ENCODE measurements at regions not wholly inside any gene's neighbourhood (a gene's known extent, or its start where the extent isn't known, plus 50 kb on each side); places are given as distances from the start of the nearest gene placed in this dataset.
A peak's percentile ranks its signal among the peaks of the same experiment; 100 is the strongest.
"Not testable (repeated sequence)": the region's sequence is repeated elsewhere in the genome, so short reads cannot be mapped to it uniquely, and the experiment has no call there.

DNA sequence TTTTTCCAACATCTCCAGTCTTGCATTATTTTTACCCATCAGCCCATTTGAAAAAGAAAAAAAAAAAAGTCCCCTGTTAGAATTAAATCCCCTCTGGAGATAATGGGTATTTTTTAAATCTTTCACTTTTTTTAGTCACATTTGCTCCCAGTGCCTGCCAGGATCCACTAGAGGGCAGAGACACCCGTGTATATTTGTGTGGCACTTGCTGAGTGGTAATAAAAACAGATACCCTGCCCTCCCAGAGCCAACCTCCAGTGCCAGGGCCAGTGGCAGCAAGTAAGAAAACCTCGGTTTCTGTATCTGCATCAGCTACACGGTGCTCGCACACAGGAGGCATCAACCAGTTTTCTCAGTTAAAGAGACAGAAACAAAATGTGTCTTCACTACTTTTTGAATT, 135.1 kb upstream of the DUSP22 start:
- not testable (repeated sequence) for DNase-seq; H3K27ac Mint-ChIP-seq; H3K4me3 Mint-ChIP-seq; H3T11ph ChIP-seq (ENCODE audit: low read length); H4K91ac ChIP-seq (ENCODE audit: insufficient read length, low read depth, low read length); H2AFZ ChIP-seq (ENCODE audit: low read length); H2BK5ac ChIP-seq (ENCODE audit: insufficient read length, low read length); H3K4me2 ChIP-seq (ENCODE audit: insufficient read depth, insufficient read length, low read length); H3K14ac ChIP-seq (ENCODE audit: insufficient read depth, low read length); H3K79me2 ChIP-seq (ENCODE audit: insufficient read depth, low read length); H3K56ac ChIP-seq (ENCODE audit: insufficient read length, low read depth, low read length); H3K23ac ChIP-seq (ENCODE audit: insufficient read length, low read depth, low read length); H2BK120ac ChIP-seq (ENCODE audit: low read depth, low read length, poor library complexity, severe bottlenecking); H3K27ac ChIP-seq (ENCODE audit: insufficient read length, low read depth, low read length); H2AK5ac ChIP-seq (ENCODE audit: insufficient read length, low read length); H3K9ac ChIP-seq (ENCODE audit: extremely low read depth, insufficient read length, low read length); H4K20me1 ChIP-seq (ENCODE audit: control insufficient read depth, insufficient read depth, insufficient read length); H3K36me3 Mint-ChIP-seq (ENCODE audit: insufficient read depth in 1 of 3, low read depth in 3 of 3); H3K79me1 ChIP-seq (ENCODE audit: insufficient read depth, low read depth, low read length, poor library complexity, severe bottlenecking); H3K27me3 ChIP-seq (ENCODE audit: insufficient read depth, low read length); H3K18ac ChIP-seq (ENCODE audit: insufficient read length, low read depth, low read length); H4K5ac ChIP-seq (ENCODE audit: insufficient read length, low read depth, low read length); H4K8ac ChIP-seq (replicated peaks; ENCODE audit: insufficient read length, low read depth, low read length); H3K4me1 ChIP-seq (ENCODE audit: insufficient read depth, low read length); H3K4ac ChIP-seq (ENCODE audit: low read depth, low read length); H3K9me3 ChIP-seq (ENCODE audit: control insufficient read depth, low read depth, low read length); H2BK12ac ChIP-seq (ENCODE audit: insufficient read length, low read depth, low read length); H2BK20ac ChIP-seq (ENCODE audit: low read depth, low read length, poor library complexity, severe bottlenecking); H3K23me2 ChIP-seq (ENCODE audit: insufficient read length, low read depth, low read length, poor library complexity, severe bottlenecking); H2BK15ac ChIP-seq (ENCODE audit: low read depth, low read length)
- WGBS (ENCODE audit: extremely low coverage, insufficient read length, low lambda C conversion rate): no CpG with 5 or more reads among the region's 4 CpGs
- Mint-ChIP-seq H3K27me3 (ENCODE audit: low read depth) (peaks cover 14% of the 10 kb centered on the region), H3K9me3 (peaks cover 0 to 66% of the 10 kb centered on the region in 2 experiments; a peak in 4 of 5 replicates), H3K4me1 (peaks cover 0 to 13% of the 10 kb centered on the region in 2 experiments; a peak in 2 of 4 replicates)
- TF ChIP-seq, protein P1, sequence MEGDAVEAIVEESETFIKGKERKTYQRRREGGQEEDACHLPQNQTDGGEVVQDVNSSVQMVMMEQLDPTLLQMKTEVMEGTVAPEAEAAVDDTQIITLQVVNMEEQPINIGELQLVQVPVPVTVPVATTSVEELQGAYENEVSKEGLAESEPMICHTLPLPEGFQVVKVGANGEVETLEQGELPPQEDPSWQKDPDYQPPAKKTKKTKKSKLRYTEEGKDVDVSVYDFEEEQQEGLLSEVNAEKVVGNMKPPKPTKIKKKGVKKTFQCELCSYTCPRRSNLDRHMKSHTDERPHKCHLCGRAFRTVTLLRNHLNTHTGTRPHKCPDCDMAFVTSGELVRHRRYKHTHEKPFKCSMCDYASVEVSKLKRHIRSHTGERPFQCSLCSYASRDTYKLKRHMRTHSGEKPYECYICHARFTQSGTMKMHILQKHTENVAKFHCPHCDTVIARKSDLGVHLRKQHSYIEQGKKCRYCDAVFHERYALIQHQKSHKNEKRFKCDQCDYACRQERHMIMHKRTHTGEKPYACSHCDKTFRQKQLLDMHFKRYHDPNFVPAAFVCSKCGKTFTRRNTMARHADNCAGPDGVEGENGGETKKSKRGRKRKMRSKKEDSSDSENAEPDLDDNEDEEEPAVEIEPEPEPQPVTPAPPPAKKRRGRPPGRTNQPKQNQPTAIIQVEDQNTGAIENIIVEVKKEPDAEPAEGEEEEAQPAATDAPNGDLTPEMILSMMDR (conservative IDR thresholded peaks at IDR 0.05): peak; percentile 29; the same call in 1 of the 3 replicates

- not testable (repeated sequence) for H3K18ac ChIP-seq (ENCODE audit: insufficient read length, low read depth, low read length); H3K27ac ChIP-seq (ENCODE audit: insufficient read length, low read depth, low read length); H3K79me2 ChIP-seq (ENCODE audit: insufficient read depth, low read length); H4K5ac ChIP-seq (ENCODE audit: insufficient read length, low read depth, low read length); DNase-seq; H3K27me3 ChIP-seq (ENCODE audit: insufficient read depth, low read length); H4K8ac ChIP-seq (replicated peaks; ENCODE audit: insufficient read length, low read depth, low read length); H2BK12ac ChIP-seq (ENCODE audit: insufficient read length, low read depth, low read length); H3K9me3 ChIP-seq (ENCODE audit: control insufficient read depth, low read depth, low read length); H2BK120ac ChIP-seq (ENCODE audit: low read depth, low read length, poor library complexity, severe bottlenecking); H3K23ac ChIP-seq (ENCODE audit: insufficient read length, low read depth, low read length); H3K4ac ChIP-seq (ENCODE audit: low read depth, low read length); H3K4me3 Mint-ChIP-seq; H2BK5ac ChIP-seq (ENCODE audit: insufficient read length, low read length); H2AK5ac ChIP-seq (ENCODE audit: insufficient read length, low read length); H2BK20ac ChIP-seq (ENCODE audit: low read depth, low read length, poor library complexity, severe bottlenecking); H3K9ac ChIP-seq (ENCODE audit: extremely low read depth, insufficient read length, low read length); H2BK15ac ChIP-seq (ENCODE audit: low read depth, low read length); H3K79me1 ChIP-seq (ENCODE audit: insufficient read depth, low read depth, low read length, poor library complexity, severe bottlenecking); H3K23me2 ChIP-seq (ENCODE audit: insufficient read length, low read depth, low read length, poor library complexity, severe bottlenecking); H3K4me2 ChIP-seq (ENCODE audit: insufficient read depth, insufficient read length, low read length); H4K91ac ChIP-seq (ENCODE audit: insufficient read length, low read depth, low read length); H3K27ac Mint-ChIP-seq; H3K4me1 Mint-ChIP-seq; H3K14ac ChIP-seq (ENCODE audit: insufficient read depth, low read length); H4K20me1 ChIP-seq (ENCODE audit: control insufficient read depth, insufficient read depth, insufficient read length); H2AFZ ChIP-seq (ENCODE audit: low read length); H3K56ac ChIP-seq (ENCODE audit: insufficient read length, low read depth, low read length); H3T11ph ChIP-seq (ENCODE audit: low read length); H3K36me3 Mint-ChIP-seq (ENCODE audit: insufficient read depth in 1 of 3, low read depth in 3 of 3); H3K4me1 ChIP-seq (ENCODE audit: insufficient read depth, low read length)
- WGBS (ENCODE audit: extremely low coverage, insufficient read length, low lambda C conversion rate): no CpG with 5 or more reads among the region's 2 CpGs
- H3K27me3 Mint-ChIP-seq (ENCODE audit: low read depth): peaks cover 13% of the 10 kb centered on the region
- H3K9me3 Mint-ChIP-seq: peaks cover 5 to 62% of the 10 kb centered on the region in 2 experiments; a peak in 4 of 5 replicates
Measured at GRCh38 chr6:161657-162056, 130.6 kb upstream of the DUSP22 start.
